ENCODE measurements at regions not wholly inside any gene's neighbourhood (a gene's known extent, or its start where the extent isn't known, plus 50 kb on each side); places are given as distances from the start of the nearest gene placed in this dataset.
A peak's percentile ranks its signal among the peaks of the same experiment; 100 is the strongest.
"Not testable (repeated sequence)": the region's sequence is repeated elsewhere in the genome, so short reads cannot be mapped to it uniquely, and the experiment has no call there.

GRCh38 chr10:131031346-131031745 is 280.2 kb downstream of the TCERG1L start:
- Mint-ChIP-seq H3K27me3 (no peaks in the 10 kb centered on the region), H3K27ac (no peak overlapping the region), H3K9me3 (no peaks in the 10 kb centered on the region), H3K4me1 (no peaks in the 10 kb centered on the region), H3K4me3 (no peak overlapping the region), H3K36me3 (ENCODE audit: low read depth) (no peaks in the 10 kb centered on the region)
- no peak for DNase-seq
- no peak for ATAC-seq

- Mint-ChIP-seq H3K4me3 (no peak overlapping the region), H3K27me3 (no peaks in the 10 kb centered on the region), H3K36me3 (ENCODE audit: low read depth) (no peaks in the 10 kb centered on the region), H3K9me3 (no peaks in the 10 kb centered on the region), H3K4me1 (no peaks in the 10 kb centered on the region), H3K27ac (no peak overlapping the region)
- ATAC-seq = no peak
- no peak for DNase-seq
These were observed 279.0 kb downstream of the TCERG1L start for GRCh38 chr10:131032329-131033165.

DNA sequence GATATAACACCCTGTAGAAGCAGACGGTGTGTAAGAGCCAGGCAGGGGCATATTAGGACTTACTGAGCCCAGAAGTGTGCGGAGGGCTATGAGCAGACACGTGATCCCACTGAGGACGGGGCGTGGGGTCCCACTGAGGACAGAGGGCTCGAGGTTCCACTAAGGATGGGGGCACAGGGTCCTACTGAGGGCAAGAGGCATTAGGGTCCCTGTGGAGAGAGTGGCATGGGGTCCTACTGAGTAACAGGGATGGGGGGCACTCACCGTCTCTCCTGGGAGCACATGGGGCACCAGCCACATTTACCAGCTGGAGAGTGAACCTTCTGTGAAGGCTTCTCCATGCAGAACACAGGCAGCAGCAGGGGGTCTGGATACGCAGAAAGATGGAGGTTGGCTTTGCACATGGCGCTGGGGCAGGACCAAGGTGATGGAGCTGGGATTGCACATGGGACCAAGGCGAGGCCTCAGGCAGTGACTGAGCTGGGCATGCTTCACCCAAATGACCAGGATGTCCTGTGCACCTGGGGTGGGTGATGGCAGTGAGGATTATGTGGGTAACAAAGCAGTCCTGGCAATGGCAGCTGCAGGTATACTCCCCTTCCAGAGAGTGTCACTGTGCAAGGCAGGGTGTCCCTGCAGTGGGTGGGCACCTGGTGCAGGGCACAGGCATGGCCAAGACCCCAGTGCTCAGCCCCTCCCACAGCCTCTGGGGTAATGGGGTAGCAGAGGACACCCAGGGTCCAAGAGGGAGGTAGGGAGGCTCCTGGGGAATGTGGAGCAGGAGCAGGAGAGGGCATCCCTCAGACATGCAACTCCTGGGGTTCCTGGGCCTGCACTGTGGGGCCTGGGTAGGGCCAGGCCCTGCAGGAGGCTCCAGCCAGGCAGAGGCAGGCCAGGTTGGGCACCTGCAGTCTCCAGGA is 278.1 kb downstream of the TCERG1L start:
- ATAC-seq = peak; percentile 15

DNA sequence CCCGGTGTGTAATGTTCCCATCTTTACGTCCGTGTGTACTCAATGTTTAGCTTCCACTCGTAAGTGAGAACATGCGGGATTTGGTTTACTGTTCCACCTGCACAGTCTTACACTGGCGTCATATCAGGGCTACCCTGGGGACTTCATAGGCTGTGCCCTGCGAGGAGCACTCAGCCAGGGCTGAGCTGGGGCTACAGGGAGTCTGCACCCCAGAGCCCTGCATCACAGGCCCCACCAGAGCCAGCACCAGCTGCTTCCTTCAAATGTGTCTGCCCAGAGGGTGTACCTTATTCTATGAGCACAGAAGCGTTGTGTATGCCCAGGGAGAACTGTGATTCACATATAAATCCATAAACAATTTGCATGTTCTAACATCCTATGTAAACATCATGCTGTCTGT is 277.1 kb downstream of the TCERG1L start:
- Mint-ChIP-seq H3K36me3 (ENCODE audit: low read depth) (no peaks in the 10 kb centered on the region), H3K9me3 (no peaks in the 10 kb centered on the region), H3K4me1 (no peaks in the 10 kb centered on the region), H3K27ac (no peak overlapping the region), H3K4me3 (no peak overlapping the region), H3K27me3 (no peaks in the 10 kb centered on the region)
- DNase-seq (no peak), ATAC-seq (no peak)

More for the DNA sequence above, 278.1 kb downstream of the TCERG1L start:
- no peaks in the 10 kb centered on the region for H3K36me3 Mint-ChIP-seq (ENCODE audit: low read depth)
- H3K27ac Mint-ChIP-seq = no peak overlapping the region
- no peak overlapping the region for H3K4me3 Mint-ChIP-seq
- H3K27me3 Mint-ChIP-seq = no peaks in the 10 kb centered on the region
- no peaks in the 10 kb centered on the region for H3K9me3 Mint-ChIP-seq
- no peaks in the 10 kb centered on the region for H3K4me1 Mint-ChIP-seq
- DNase-seq = no peak

DNA sequence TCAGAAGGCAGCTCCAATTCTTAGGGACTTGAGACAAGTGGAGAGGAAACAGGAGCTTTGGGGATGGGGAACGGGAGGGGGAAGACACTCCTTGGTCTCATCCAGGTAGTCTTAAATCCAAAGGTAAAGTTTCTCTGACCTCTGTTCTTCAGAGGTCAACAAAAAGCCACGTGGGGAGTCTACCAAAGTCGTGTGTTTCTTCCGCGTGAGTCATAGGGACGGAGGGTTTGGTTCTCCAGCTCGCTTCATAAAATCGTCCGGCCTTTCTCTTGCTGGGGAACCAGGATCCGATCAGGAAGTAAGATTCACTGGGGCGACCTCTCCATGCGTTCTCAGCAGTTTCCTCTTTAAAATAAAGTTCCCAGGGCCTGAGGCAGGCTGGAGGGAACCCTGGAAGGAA is 275.7 kb downstream of the TCERG1L start:
- Mint-ChIP-seq H3K36me3 (ENCODE audit: low read depth) (no peaks in the 10 kb centered on the region), H3K27ac (no peak overlapping the region), H3K27me3 (no peaks in the 10 kb centered on the region), H3K4me3 (no peak overlapping the region), H3K4me1 (no peaks in the 10 kb centered on the region), H3K9me3 (peaks cover 4% of the 10 kb centered on the region)
- ATAC-seq (no peak), DNase-seq (no peak)

DNA sequence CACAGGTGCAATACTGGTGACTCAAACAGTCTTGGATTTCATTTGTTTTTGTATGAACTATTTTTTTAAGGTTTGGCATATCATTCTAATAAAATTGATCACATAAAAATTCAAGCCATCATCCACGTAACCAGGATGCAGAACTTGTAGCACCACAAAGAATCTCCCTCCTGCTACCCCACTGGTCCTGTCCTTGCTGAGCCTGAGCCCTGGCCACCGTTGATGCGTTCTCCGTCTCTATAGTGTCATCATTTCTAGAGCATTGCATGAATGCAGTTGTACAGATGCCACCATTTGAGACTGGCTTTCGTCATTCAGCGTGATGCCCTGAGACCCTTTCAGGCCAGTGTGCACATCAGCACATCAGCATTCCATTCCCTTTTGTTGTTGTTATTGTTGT is 273.5 kb downstream of the TCERG1L start:
- H3K9me3 Mint-ChIP-seq = peaks cover 9% of the 10 kb centered on the region
- no peak overlapping the region for H3K27ac Mint-ChIP-seq

DNA sequence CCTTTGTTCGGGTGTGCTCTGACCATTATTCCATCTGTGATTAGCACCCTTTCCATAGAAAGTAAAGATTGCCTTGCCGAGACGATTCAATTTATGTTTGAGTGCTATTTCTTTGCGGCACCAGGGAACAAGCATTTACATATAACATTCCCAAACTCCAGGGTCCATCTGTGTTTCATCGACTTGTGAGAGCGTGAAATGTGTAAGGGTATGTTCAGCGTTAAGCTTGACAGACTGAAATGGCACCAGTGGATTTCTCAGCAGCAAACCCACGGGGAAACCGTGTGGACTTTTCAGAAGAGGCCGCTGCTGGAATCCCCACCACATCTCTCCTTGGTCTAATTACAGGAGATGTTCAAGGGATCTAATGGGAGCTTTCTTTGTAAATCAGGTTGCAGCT is 270.5 kb downstream of the TCERG1L start:
- ATAC-seq = no peak
- Mint-ChIP-seq H3K9me3 (peaks cover 9% of the 10 kb centered on the region), H3K27ac (no peak overlapping the region)

More for the DNA sequence above, 273.5 kb downstream of the TCERG1L start:
- ATAC-seq = no peak
- no peaks in the 10 kb centered on the region for H3K4me1 Mint-ChIP-seq
- H3K4me3 Mint-ChIP-seq = no peak overlapping the region
- DNase-seq = no peak
- H3K36me3 Mint-ChIP-seq (ENCODE audit: low read depth) = no peaks in the 10 kb centered on the region
- no peaks in the 10 kb centered on the region for H3K27me3 Mint-ChIP-seq

GRCh38 chr10:131041441-131041840 is 270.1 kb downstream of the TCERG1L start:
- no peak overlapping the region for H3K27ac Mint-ChIP-seq
- DNase-seq (no peak), ATAC-seq (no peak)
- H3K4me1 Mint-ChIP-seq = no peaks in the 10 kb centered on the region
- H3K36me3 Mint-ChIP-seq (ENCODE audit: low read depth) = no peaks in the 10 kb centered on the region
- no peak overlapping the region for H3K4me3 Mint-ChIP-seq
- H3K27me3 Mint-ChIP-seq = no peaks in the 10 kb centered on the region
- peaks cover 9% of the 10 kb centered on the region for H3K9me3 Mint-ChIP-seq

More for the DNA sequence above, 270.5 kb downstream of the TCERG1L start:
- Mint-ChIP-seq H3K4me1 (no peaks in the 10 kb centered on the region), H3K36me3 (ENCODE audit: low read depth) (no peaks in the 10 kb centered on the region), H3K27me3 (no peaks in the 10 kb centered on the region), H3K4me3 (no peak overlapping the region)
- DNase-seq = no peak

GRCh38 chr10:131042015-131042414 is 269.5 kb downstream of the TCERG1L start:
- not testable (repeated sequence) for H3K4me3 Mint-ChIP-seq; H3K27ac Mint-ChIP-seq; H3K4me1 Mint-ChIP-seq; H3K36me3 Mint-ChIP-seq (ENCODE audit: low read depth); H3K27me3 Mint-ChIP-seq; DNase-seq; H3K9me3 Mint-ChIP-seq; ATAC-seq
